NCI-H446 (cell line): ENCODE measurements at regions not wholly inside any gene's neighbourhood (a gene's known extent, or its start where the extent isn't known, plus 50 kb on each side); places are given as distances from the start of the nearest gene placed in this dataset.

Source experiments
- DNase-seq, 2 experiments: peaks; one replicate each; lab custom pipeline; 2025; lab: John Stamatoyannopoulos, UW

DNA sequence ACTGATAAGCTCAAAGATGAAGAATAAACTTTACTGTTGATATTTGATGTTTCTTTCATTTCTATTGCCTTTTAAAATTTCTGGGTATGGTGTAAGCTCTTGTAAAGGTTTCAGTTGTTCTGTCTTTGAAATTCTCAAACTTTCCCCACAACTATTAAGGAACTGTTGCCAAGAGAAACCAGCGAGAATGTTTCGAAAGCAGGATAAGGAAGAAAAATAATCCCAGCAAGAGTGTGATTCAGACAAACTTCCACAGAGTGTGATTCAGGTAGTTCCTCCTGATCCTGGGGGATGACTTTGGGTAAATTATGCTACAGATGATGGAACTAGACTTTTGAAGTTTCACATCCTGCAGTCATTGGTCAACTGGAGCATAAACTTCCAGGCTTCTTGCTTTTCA lies 632.0 kb downstream of the NSUN3 start:
- DNase-seq: no peak

GRCh38 chr3:94704467-94704866 lies 641.6 kb downstream of the NSUN3 start:
- DNase-seq: no peak

- DNase-seq: no peak
Observed at GRCh38 chr3:94709249-94709902, 646.5 kb downstream of the NSUN3 start.

DNA sequence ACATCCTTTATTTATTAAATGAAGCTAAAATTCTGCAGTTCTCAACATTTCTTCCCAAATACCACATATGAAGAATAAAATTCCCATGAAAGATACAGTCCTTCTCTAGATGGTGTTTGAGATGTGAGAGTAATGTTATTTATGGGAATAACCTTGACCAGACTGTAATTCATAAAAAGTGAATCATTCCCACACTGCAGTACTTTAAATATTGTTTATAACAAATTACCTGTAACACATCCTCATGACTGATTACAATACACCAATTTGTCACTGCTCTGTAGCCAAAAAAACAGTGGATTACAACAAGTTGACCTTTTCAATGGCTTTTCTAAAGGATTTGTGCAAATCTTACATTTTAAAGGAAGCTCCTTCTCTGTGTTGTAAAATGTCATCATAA lies 651.3 kb downstream of the NSUN3 start:
- DNase-seq: no peak

DNA sequence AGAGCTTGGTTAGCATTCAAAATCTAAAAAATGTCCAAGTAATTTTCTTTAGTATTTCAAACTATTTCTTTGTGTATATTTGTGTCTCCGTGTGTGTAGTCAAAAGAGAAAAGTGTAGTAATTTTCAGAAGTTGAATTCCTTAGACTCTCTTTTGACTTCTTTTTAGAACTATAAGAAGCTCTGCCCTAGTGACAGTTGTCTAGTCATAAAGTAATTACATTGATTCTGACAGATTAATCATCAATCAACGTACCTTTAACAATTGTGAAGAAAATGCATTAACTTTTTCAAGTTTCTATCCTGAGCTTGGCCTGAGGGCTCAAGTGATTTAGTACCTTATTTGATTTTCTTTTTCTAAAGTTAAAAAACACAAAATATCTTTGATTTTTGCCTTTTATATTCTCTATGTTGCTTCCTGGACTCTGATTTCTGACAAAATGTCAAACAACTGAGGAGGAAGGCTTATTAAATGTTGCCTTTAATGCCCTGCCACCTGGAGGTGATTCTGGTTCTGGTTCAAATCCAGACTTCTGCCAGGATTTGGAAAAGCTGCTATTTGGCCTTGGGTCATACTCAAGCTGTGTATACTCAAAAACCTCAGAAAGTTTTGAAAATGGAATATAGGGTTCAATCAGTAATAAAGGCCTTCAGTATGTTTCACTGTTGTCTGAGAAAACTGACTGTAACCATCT lies 653.6 kb downstream of the NSUN3 start:
- peak in 1 of 2 experiments; percentile 50 for DNase-seq

GRCh38 chr3:94734206-94734605 lies 671.3 kb downstream of the NSUN3 start:
- DNase-seq: no peak

- DNase-seq: no peak
Observed at GRCh38 chr3:94735354-94735753, 672.5 kb downstream of the NSUN3 start.

GRCh38 chr3:94737116-94737515 lies 674.3 kb downstream of the NSUN3 start:
- no peak for DNase-seq

- DNase-seq: no peak
Observed at GRCh38 chr3:94739420-94739819, 676.6 kb downstream of the NSUN3 start.

DNA sequence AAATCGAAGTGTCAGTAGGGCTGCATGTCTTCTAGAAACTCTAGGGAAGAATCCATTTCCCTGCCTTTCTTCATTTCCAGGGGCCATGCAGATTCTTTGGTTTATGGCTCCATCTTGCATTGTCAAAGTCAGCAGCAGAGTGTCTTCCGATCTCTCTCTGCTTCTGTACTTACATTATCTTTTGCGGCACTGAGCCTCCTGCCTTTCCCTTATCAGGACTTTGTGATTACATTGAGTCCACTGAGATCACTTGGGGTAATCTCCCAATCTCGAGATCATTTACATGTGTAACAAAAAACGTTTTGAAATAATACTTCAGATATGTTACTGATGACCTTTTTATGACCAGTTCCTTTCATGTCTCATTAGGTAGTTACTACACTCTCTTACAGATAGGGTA lies 695.9 kb downstream of the NSUN3 start:
- DNase-seq: no peak

- DNase-seq: no peak
Observed at GRCh38 chr3:94772402-94772801, 709.5 kb downstream of the NSUN3 start.

- DNase-seq: no peak
Observed at GRCh38 chr3:94775746-94776145, 712.9 kb downstream of the NSUN3 start.

GRCh38 chr3:94776401-94776915 lies 713.6 kb downstream of the NSUN3 start:
- DNase-seq: no peak

DNA sequence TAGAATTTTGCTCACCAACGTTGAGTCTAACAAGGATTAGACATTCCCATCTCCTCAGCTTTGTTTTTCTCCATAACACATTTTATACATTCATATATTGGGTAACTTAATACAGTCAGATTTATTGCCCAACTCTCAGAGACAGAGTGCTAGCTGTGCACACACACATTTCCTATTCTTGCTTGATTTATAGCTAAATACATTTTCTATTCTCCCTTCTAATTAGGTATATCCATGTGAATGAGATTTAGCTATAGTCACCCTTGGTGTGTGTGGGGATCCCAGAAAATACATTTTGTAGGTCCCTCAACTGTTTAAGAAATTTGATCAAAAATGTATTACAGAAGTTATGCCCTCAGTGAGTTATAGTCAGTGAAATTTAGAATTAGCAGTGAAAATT lies 715.4 kb downstream of the NSUN3 start:
- DNase-seq: no peak

DNA sequence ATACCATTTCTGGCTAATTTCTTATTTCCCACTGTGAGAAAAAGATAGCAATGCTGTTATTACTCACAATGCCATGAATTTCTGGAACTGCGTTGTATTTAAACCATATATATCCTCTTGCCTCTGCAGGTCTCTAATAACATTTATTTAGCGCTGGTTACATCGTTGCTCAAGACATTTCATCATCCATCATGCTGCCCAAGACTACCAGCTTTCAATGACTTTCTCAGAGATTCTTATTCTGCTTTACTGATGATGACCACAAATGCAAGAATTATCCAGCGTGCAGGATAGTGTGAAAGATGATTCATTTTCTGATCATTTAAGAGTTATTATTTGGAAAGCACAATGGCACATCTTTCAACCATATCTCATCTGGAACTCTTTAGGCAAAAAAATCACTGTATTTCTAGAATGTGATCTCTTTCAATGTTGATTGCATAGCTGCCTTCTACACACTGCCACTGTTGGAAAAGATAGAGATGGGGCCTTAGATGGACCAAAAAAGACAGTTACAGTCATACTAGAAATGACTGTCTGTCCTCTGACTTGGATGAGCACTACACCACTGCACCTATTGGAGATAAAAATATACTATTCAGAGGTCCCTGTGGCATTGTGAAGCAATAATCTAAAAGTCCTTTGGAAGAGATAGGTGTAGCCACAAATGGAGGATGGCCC lies 716.1 kb downstream of the NSUN3 start:
- DNase-seq: no peak

- DNase-seq: no peak
Observed at GRCh38 chr3:94779699-94780098, 716.8 kb downstream of the NSUN3 start.

DNA sequence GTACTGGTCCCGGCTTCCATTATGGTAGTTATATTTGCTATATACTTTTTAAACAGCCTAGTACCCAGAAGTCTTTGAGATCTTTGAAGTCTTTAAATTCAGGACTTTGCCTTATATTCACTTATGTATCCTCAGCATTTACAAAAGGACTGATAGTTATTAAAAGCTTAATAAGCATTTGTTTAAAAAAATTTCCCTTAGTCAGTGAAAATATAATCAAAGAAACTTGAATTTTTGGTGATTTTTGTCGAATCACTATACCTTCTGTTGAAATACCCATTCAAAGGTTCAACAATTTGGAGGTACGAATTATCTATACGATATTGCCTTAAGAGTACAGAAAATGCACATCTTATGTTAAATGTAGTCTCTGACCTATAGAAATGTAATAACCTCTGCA lies 721.4 kb downstream of the NSUN3 start:
- DNase-seq: no peak

GRCh38 chr3:94787066-94787465 lies 724.2 kb downstream of the NSUN3 start:
- DNase-seq: peak in 1 of 2 experiments; percentile 26

GRCh38 chr3:94787734-94788270 lies 724.9 kb downstream of the NSUN3 start:
- peak in 1 of 2 experiments; percentile 69 for DNase-seq

GRCh38 chr3:94794563-94794962 lies 731.7 kb downstream of the NSUN3 start:
- DNase-seq: no peak

DNA sequence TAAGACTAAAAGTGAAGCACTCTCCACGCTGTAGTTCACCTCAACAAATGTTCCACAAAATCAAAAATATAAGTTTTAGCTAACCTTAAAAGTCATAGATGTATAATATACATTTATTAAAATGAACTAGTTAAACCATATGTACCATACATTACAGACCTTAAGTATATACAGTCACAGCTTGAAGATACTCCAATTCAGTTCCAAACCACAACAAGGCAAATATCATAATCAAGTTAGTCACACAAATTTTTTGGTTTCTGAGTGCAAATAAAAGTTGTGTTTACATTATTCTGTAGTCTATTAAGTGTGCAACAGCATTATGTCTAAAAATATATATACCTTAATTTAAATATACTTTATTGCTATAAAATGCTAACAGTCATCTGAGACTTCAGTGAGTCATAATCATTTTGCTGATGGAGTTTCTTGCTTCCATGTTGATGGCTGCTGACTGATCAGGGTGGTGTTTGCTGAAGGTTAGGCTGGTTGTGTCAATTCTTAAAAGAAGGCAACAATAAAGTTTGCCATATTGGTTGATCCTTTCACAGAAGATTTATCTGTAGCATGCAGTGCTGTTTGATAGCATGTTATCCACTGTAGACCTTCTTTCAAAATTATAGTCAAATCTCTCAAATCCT lies 736.7 kb downstream of the NSUN3 start:
- no peak for DNase-seq

GRCh38 chr3:94811836-94812235 lies 749.0 kb downstream of the NSUN3 start:
- DNase-seq: no peak
